ENCODE measurements at regions not wholly inside any gene's neighbourhood (a gene's known extent, or its start where the extent isn't known, plus 50 kb on each side); places are given as distances from the start of the nearest gene placed in this dataset.
"Not testable (repeated sequence)": the region's sequence is repeated elsewhere in the genome, so short reads cannot be mapped to it uniquely, and the experiment has no call there.

GRCh38 chr3:81829272-81829671, 67.8 kb upstream of the GBE1 start:
- DNase-seq: not testable (repeated sequence)

GRCh38 chr3:81823882-81824395, 62.5 kb upstream of the GBE1 start:
- no peak for DNase-seq

- no peak for DNase-seq
Measured at GRCh38 chr3:81823086-81823485, 61.6 kb upstream of the GBE1 start.

GRCh38 chr3:81816473-81817250, 55.2 kb upstream of the GBE1 start:
- DNase-seq: no peak

- DNase-seq: not testable (repeated sequence)
Measured at GRCh38 chr3:81812098-81812497, 50.7 kb upstream of the GBE1 start.

Data from NCI-H2081 (cell line).